ENCODE measurements at regions not wholly inside any gene's neighbourhood (a gene's known extent, or its start where the extent isn't known, plus 50 kb on each side); places are given as distances from the start of the nearest gene placed in this dataset.

- no peak for DNase-seq
These were observed 98.0 kb upstream of the VLDLR start for GRCh38 chr9:2523591-2523990.

GRCh38 chr9:2524601-2525000 lies 97.0 kb upstream of the VLDLR start:
- no peak for DNase-seq

GRCh38 chr9:2525147-2525546 lies 96.4 kb upstream of the VLDLR start:
- no peak for DNase-seq

GRCh38 chr9:2526071-2526828 lies 95.3 kb upstream of the VLDLR start:
- DNase-seq = no peak

GRCh38 chr9:2531481-2531880 lies 90.1 kb upstream of the VLDLR start:
- no peak for DNase-seq

- DNase-seq = no peak
These were observed 85.1 kb upstream of the VLDLR start for GRCh38 chr9:2536511-2536910.

- DNase-seq = no peak
These were observed 75.6 kb upstream of the VLDLR start for GRCh38 chr9:2545881-2546490.

GRCh38 chr9:2555899-2556600 lies 65.5 kb upstream of the VLDLR start:
- peak in 1 of 2 experiments; percentile 34 for DNase-seq

GRCh38 chr9:2557693-2558092 lies 63.9 kb upstream of the VLDLR start:
- no peak for DNase-seq

GRCh38 chr9:2559192-2560152 lies 62.1 kb upstream of the VLDLR start:
- DNase-seq = peak; percentile 83 to 95

- no peak for DNase-seq
These were observed 61.4 kb upstream of the VLDLR start for GRCh38 chr9:2560180-2560579.

- DNase-seq = no peak
These were observed 55.8 kb upstream of the VLDLR start for GRCh38 chr9:2565676-2566340.

- DNase-seq = no peak
These were observed 53.7 kb upstream of the VLDLR start for GRCh38 chr9:2567922-2568321.

- DNase-seq = no peak
These were observed 52.9 kb upstream of the VLDLR start for GRCh38 chr9:2568689-2569088.

GRCh38 chr9:2570615-2571479 lies 50.7 kb upstream of the VLDLR start:
- DNase-seq = no peak

All from NCI-H446 (cell line).